ENCODE measurements at regions not wholly inside any gene's neighbourhood (a gene's known extent, or its start where the extent isn't known, plus 50 kb on each side); places are given as distances from the start of the nearest gene placed in this dataset.

DNA sequence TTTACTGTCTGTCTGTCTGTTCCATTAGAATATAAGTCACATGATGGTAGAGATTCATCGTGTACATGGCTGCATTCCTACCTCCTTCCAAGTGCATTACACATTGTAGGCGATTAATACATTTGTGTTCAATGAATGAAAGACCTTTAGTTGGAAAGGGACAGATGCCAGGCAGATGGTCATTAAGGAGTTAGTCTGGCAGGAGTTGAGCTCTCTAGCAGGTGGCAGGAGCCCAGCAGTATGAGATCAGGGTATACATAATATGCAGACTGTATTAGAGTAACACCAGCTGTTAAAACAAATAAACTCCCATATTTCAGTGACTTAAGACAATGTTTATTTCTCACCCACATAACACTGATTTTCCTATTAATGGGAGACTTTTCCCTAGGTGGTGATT, 147.7 kb upstream of the LARGE1 start:
- intact Hi-C loops (cut with DNase I): no loop called here
- no peak for DNase-seq
- Histone ChIP-seq H3K9ac (ENCODE audit: low read length in 3 of 3) (no peak overlapping the region), H3K4me1 (ENCODE audit: control insufficient read depth in 2 of 3, insufficient read depth in 2 of 3, low read depth in 1 of 3, low read length in 3 of 3) (no peaks in the 10 kb centered on the region), H3K27me3 (ENCODE audit: control insufficient read depth, insufficient read depth, low read length) (no peaks in the 10 kb centered on the region), H3K27ac (ENCODE audit: low read depth in 2 of 2, low read length in 2 of 2) (no peak overlapping the region), H3K4me3 (ENCODE audit: low read length in 3 of 3) (no peak overlapping the region), H3K9me3 (ENCODE audit: control insufficient read depth in 2 of 3, insufficient read depth in 1 of 3, low read length in 3 of 3) (no peaks in the 10 kb centered on the region), H3K36me3 (ENCODE audit: control insufficient read depth in 2 of 3, insufficient read depth in 3 of 3, low read length in 3 of 3) (no peaks in the 10 kb centered on the region)
- TF ChIP-seq, protein P1, sequence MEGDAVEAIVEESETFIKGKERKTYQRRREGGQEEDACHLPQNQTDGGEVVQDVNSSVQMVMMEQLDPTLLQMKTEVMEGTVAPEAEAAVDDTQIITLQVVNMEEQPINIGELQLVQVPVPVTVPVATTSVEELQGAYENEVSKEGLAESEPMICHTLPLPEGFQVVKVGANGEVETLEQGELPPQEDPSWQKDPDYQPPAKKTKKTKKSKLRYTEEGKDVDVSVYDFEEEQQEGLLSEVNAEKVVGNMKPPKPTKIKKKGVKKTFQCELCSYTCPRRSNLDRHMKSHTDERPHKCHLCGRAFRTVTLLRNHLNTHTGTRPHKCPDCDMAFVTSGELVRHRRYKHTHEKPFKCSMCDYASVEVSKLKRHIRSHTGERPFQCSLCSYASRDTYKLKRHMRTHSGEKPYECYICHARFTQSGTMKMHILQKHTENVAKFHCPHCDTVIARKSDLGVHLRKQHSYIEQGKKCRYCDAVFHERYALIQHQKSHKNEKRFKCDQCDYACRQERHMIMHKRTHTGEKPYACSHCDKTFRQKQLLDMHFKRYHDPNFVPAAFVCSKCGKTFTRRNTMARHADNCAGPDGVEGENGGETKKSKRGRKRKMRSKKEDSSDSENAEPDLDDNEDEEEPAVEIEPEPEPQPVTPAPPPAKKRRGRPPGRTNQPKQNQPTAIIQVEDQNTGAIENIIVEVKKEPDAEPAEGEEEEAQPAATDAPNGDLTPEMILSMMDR (IDR thresholded peaks at IDR 0.05; ENCODE audit: borderline replicate concordance, extremely low read depth, insufficient read depth): no peak
- FAIRE-seq: no peak

DNA sequence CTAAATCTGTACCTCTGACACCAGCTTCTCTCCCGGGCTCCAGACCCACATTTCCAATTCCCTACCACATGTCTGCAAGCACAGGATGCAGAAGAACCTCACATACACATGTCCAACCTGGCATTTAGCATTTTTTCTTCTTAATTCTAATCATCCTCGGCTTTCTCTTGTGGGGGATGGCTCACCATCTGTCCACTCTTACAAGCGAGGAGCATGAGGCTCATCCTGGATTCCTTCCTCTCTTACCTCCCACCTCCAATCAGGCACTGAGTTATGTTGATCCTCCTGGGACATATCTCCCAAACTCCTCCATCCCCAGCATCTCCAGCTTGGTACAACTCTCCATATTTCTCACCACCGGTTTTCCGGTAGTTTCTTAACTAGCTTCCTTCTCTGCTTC, 149.8 kb upstream of the LARGE1 start:
- FAIRE-seq: no peak

DNA sequence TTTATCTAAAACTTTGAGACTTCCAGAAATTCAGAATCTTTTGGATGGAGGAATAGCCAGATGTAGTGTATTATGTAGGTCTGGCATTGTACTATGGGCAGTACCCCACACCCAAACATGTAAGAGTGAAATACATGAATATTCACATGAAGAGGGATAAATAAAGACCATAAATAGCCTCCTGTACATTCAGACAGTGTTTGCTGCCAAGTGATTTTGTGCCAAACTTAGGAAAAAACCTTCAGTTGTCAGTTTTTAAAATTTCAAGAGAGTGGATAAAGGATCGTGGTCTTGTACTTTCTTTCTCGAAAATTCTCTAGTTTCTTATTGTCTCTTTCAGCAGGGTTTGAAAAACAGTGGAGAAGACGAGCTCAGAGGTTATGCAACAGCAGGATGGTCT, 150.3 kb upstream of the LARGE1 start:
- Histone ChIP-seq H3K36me3 (ENCODE audit: control insufficient read depth in 2 of 3, insufficient read depth in 3 of 3, low read length in 3 of 3) (no peaks in the 10 kb centered on the region), H3K4me1 (ENCODE audit: control insufficient read depth in 2 of 3, insufficient read depth in 2 of 3, low read depth in 1 of 3, low read length in 3 of 3) (no peaks in the 10 kb centered on the region), H3K9me3 (ENCODE audit: control insufficient read depth in 2 of 3, insufficient read depth in 1 of 3, low read length in 3 of 3) (no peaks in the 10 kb centered on the region), H3K4me3 (ENCODE audit: low read length in 3 of 3) (no peak overlapping the region), H3K27ac (ENCODE audit: low read depth in 2 of 2, low read length in 2 of 2) (no peak overlapping the region), H3K9ac (ENCODE audit: low read length in 3 of 3) (no peak overlapping the region), H3K27me3 (ENCODE audit: control insufficient read depth, insufficient read depth, low read length) (no peaks in the 10 kb centered on the region)
- intact Hi-C loops (cut with DNase I): no loop called here
- DNase-seq (no peak), FAIRE-seq (no peak)
- TF ChIP-seq, protein P1 (IDR thresholded peaks at IDR 0.05; ENCODE audit: borderline replicate concordance, extremely low read depth, insufficient read depth): no peak

More for the DNA sequence above, 149.8 kb upstream of the LARGE1 start:
- Histone ChIP-seq H3K4me3 (ENCODE audit: low read length in 3 of 3) (no peak overlapping the region), H3K9me3 (ENCODE audit: control insufficient read depth in 2 of 3, insufficient read depth in 1 of 3, low read length in 3 of 3) (no peaks in the 10 kb centered on the region), H3K9ac (ENCODE audit: low read length in 3 of 3) (no peak overlapping the region), H3K4me1 (ENCODE audit: control insufficient read depth in 2 of 3, insufficient read depth in 2 of 3, low read depth in 1 of 3, low read length in 3 of 3) (no peaks in the 10 kb centered on the region), H3K27ac (ENCODE audit: low read depth in 2 of 2, low read length in 2 of 2) (no peak overlapping the region), H3K36me3 (ENCODE audit: control insufficient read depth in 2 of 3, insufficient read depth in 3 of 3, low read length in 3 of 3) (no peaks in the 10 kb centered on the region), H3K27me3 (ENCODE audit: control insufficient read depth, insufficient read depth, low read length) (no peaks in the 10 kb centered on the region)
- TF ChIP-seq, protein P1 (IDR thresholded peaks at IDR 0.05; ENCODE audit: borderline replicate concordance, extremely low read depth, insufficient read depth): no peak
- intact Hi-C loops (cut with DNase I): no loop called here
- DNase-seq: no peak

DNA sequence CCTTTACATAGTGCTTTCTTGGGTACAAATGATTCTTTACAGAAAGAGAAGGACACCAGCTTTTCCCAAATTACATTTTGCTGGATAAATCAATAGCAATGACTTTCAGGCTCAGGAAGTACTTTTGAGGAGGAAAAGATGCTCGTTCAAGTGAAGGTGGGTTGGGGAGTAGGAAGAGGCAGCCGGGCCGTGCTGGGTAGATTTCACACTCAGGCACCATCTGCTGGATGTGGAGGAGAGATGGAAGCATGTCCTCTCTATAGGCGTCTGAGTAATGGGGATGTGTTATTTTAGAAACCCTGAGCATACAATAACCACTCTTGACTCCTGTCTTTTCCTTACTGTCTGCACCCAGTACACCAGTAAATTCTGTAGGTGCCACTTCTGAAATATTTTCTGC, 152.3 kb upstream of the LARGE1 start:
- Histone ChIP-seq H3K9me3 (ENCODE audit: control insufficient read depth in 2 of 3, insufficient read depth in 1 of 3, low read length in 3 of 3) (no peaks in the 10 kb centered on the region), H3K27ac (ENCODE audit: low read depth in 2 of 2, low read length in 2 of 2) (no peak overlapping the region), H3K4me3 (ENCODE audit: low read length in 3 of 3) (no peak overlapping the region), H3K27me3 (ENCODE audit: control insufficient read depth, insufficient read depth, low read length) (no peaks in the 10 kb centered on the region), H3K9ac (ENCODE audit: low read length in 3 of 3) (no peak overlapping the region), H3K4me1 (ENCODE audit: control insufficient read depth in 2 of 3, insufficient read depth in 2 of 3, low read depth in 1 of 3, low read length in 3 of 3) (no peaks in the 10 kb centered on the region), H3K36me3 (ENCODE audit: control insufficient read depth in 2 of 3, insufficient read depth in 3 of 3, low read length in 3 of 3) (no peaks in the 10 kb centered on the region)
- FAIRE-seq (no peak), DNase-seq (no peak)
- intact Hi-C loops (cut with DNase I): no loop called here
- TF ChIP-seq, protein P1 (IDR thresholded peaks at IDR 0.05; ENCODE audit: borderline replicate concordance, extremely low read depth, insufficient read depth): no peak
